HG03103 (cell line): ENCODE measurements at regions not wholly inside any gene's neighbourhood (a gene's known extent, or its start where the extent isn't known, plus 50 kb on each side); places are given as distances from the start of the nearest gene placed in this dataset.
"Not testable (repeated sequence)": the region's sequence is repeated elsewhere in the genome, so short reads cannot be mapped to it uniquely, and the experiment has no call there.

Source experiments
- ATAC-seq: cut with Tn5 transposase; IDR thresholded peaks from one replicate; pipeline ENCODE4 v1.9.1; 2021; ENCODE audit warnings: low read depth; ENCODE audit not compliant: unreplicated experiment

DNA sequence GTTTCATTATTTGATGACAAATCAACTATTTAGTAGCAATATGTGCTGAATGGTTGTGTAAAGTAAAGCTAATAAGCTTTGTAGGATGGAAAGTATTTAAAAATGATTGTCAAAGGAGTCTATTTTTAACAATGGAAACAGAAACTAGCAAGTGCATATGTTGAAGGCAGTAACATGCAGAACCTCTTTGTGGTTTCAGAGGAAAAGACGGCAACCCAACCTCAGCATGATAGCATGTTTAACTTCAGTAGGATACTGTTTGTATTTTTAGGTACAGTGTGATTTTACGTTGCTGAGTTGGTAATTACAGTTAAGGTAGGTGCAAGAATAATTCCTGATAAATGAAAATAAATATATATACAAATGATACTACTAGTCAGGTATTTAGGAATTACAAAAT is 545.4 kb downstream of the CDY1 start:
- ATAC-seq: not testable (repeated sequence)

DNA sequence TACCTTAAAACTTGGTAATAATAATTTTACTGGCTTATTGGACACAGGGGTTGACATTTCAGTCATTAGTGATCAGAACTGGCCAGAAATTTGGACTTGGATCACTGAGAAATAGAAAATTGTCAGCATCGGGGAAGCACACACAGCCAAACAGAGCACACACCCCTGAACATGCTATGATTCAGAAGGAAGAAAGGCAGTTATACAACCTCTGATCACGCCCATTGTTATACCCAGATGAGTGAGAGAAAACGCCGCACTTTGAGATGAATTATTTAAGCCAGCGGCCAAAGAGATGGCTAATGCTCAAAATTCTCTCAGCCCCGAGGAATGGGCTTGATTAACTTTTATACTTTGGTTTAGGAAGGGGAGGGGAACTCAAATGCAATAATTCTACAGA is 557.4 kb downstream of the CDY1 start:
- ATAC-seq: not testable (repeated sequence)

DNA sequence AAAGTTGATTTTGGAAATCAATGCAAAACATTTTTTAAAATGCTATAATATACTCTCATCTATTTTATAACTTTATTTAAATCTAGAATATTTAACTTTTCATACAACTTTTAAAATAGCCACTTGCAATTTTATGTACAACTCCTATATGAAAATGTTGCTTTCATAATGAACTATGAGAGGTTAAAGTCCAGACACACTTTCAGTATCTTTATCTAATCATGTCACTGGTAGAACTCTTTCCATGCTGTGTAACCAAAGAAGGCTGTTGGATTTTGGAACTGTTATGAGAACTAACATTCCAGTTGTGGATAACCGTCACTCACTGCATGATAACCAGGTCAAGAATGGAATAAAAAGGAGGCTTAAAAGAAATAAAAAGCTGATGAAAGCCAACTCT is 603.1 kb downstream of the CDY1 start:
- not testable (repeated sequence) for ATAC-seq

DNA sequence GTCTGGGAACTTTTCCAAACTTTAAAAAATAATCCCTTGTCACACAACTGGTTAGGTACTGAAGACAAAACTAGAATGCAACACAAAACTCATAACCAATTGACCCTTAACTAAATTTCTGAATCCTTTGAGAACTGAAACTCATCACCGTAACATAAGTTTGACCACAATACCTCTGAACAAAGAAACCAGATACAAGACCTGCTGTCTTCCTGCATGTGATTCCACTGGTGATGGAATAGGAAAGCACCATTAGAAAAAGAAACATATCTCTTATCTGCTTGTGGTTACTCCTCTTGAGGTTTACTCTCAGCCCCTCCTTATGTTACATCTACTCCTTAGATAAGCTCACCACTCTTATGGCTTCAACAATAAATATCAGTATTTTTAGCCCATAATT is 603.6 kb downstream of the CDY1 start:
- peak; percentile 83 for ATAC-seq

- ATAC-seq: not testable (repeated sequence)
Observed at GRCh38 chrY:26240944-26241343, 619.0 kb downstream of the CDY1 start.

GRCh38 chrY:26254262-26254661 is 632.3 kb downstream of the CDY1 start:
- not testable (repeated sequence) for ATAC-seq

DNA sequence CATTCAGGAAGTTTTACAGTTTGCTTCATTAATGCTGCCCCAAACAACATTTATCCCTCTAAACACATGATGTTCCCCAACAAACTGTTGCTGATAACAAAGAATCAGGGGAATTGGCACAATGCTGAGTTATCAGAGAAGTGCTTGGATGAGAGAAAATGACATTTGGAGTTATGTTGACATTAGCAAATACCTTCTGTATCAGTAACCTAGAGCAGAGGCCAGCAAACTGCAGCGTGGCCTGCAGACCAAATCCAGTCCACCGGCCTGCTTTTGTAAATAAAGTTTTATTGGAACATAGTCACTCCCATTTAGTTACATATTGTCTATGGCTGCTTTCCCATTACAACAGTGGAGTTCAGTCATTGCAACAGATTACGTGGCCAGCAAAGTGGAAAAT is 643.5 kb downstream of the CDY1 start:
- not testable (repeated sequence) for ATAC-seq

GRCh38 chrY:26268421-26268820 is 646.5 kb downstream of the CDY1 start:
- not testable (repeated sequence) for ATAC-seq

- not testable (repeated sequence) for ATAC-seq
Observed at GRCh38 chrY:26268934-26269333, 647.0 kb downstream of the CDY1 start.

DNA sequence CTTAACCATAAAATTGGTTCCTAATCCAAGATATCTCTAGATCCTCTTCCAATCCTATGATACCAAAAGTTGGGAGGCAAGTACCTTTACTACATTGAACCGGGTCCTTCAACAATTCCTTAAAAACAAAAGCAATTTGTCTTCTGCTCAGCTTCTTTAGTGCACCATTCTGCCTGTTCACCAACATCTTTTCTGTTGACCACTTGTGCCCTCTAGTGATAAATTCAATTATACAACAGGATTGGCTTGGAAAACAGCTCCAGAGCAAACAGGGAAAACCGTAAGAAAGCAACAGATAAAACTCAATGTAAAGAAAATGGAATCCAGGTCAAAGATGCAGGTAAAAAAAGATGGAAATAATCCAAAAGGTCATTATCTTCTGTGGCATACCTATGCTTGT is 651.2 kb downstream of the CDY1 start:
- not testable (repeated sequence) for ATAC-seq

DNA sequence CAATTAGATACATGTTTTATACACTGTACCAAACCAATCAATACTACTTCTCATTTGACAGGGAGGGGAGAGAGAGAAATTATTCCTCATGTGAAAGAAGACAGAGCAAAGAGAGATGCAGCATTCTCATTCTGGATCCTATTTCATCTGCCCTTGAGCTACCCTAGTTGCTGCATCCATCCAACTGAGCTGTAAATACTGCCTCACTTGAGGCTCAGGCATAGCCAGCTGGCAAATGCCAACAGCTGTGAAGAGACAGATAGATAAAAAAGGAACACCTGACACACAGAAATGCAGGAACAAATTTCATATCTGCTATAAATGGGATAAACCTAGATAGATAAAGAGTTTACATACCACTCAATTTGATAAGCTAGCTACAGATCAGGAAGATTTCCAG is 684.1 kb downstream of the CDY1 start:
- not testable (repeated sequence) for ATAC-seq

- not testable (repeated sequence) for ATAC-seq
Observed at GRCh38 chrY:26306630-26307385, 684.9 kb downstream of the CDY1 start.

GRCh38 chrY:26308308-26308707 is 686.4 kb downstream of the CDY1 start:
- not testable (repeated sequence) for ATAC-seq

- ATAC-seq: not testable (repeated sequence)
Observed at GRCh38 chrY:26315065-26315464, 693.1 kb downstream of the CDY1 start.

- not testable (repeated sequence) for ATAC-seq
Observed at GRCh38 chrY:26319488-26320202, 697.7 kb downstream of the CDY1 start.

GRCh38 chrY:26322756-26323155 is 700.8 kb downstream of the CDY1 start:
- not testable (repeated sequence) for ATAC-seq

- not testable (repeated sequence) for ATAC-seq
Observed at GRCh38 chrY:26352931-26353330, 731.0 kb downstream of the CDY1 start.

DNA sequence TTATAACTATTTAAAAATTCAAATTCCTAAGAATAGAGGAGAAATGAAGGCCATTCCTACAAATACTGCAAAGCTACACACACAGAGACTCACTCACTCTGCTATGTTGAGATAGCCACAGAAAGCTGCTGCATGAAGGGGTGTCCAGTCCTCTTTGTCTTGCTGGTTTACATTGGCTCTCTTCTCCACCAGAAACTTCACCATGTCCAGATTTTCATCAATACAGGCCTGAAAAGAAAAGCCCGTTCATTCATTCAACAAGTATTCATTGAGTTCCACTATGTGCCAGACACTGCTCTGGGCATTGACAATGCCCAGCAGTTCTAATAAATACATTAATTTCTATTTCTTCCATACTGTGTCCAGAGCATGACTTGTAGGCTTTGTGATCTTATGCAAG is 732.3 kb downstream of the CDY1 start:
- ATAC-seq: no peak

DNA sequence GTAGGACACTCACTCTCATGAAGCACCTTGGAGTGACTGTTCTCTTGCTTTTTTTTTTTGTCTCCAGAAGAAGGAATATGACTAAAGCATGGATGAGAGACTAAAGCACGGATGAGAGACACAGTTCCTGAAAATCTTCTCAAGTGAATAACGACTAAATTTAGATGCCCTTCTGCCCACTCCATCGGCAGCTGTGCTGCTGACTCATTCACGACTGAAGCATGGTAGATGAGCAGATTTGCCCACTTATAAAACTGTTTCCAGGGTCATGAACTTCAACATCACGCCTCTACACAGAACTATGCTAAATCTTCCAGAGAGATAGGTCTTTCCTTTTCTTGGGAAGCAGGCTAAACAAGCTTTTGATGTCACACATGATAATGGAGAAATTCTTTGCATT is 738.0 kb downstream of the CDY1 start:
- not testable (repeated sequence) for ATAC-seq

DNA sequence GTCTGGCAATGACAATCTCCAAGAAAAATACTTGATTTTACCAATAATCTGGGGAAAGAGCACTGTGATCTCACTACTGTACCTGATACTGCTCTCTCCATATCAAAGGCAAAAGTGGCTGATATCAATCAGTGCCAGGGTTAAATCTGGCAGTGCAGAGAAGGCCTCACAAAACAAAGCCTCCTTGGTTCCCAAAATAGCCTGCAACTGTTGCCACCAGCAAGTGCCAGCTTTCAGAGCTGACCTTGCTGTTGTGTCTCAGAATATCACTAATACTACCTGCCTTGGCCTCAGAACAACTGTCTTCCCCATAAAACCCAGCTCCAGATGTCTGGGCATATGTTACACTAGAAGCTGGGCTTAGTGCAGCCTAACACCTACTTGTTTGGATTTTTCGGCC is 738.6 kb downstream of the CDY1 start:
- not testable (repeated sequence) for ATAC-seq

DNA sequence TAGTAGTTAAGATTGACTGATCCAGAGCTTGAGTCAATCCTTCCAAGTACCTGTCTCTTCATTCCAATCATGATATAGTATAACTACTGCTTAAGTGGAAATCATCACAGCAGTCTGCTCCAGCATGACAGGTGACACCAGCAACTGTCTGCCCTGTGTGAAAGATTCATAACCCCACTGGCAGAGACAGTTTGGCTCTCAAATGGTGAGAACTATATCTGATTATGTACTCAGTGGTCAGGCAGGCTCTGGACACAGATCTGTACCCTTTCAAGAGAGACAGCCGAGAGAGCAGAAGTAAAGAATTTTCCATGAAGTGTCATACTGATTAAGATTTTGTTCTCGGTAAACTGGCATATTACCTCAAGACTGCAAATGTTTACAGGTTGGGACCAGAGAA is 741.5 kb downstream of the CDY1 start:
- not testable (repeated sequence) for ATAC-seq

- not testable (repeated sequence) for ATAC-seq
Observed at GRCh38 chrY:26366091-26366490, 744.2 kb downstream of the CDY1 start.
